ENCODE measurements at regions not wholly inside any gene's neighbourhood (a gene's known extent, or its start where the extent isn't known, plus 50 kb on each side); places are given as distances from the start of the nearest gene placed in this dataset.

DNA sequence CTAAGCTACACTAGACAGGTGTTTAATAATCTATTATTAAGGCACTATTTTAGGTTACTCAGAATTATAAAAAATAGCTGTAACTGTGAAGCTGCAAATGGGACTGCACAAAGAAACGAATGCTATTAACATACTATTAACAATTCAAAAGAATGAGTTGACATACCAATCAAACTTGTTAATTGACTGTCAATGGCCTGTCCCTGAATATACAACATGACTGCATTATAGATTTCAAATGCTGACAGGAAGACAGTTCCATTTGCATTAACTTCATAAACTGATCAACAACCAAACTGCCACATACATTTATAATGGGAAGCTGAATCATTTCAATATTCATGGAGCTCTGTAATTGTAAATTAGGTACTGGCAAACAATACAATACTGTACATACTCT is 169.0 kb upstream of the NANOGP8 start:
- TF ChIP-seq, protein P1, sequence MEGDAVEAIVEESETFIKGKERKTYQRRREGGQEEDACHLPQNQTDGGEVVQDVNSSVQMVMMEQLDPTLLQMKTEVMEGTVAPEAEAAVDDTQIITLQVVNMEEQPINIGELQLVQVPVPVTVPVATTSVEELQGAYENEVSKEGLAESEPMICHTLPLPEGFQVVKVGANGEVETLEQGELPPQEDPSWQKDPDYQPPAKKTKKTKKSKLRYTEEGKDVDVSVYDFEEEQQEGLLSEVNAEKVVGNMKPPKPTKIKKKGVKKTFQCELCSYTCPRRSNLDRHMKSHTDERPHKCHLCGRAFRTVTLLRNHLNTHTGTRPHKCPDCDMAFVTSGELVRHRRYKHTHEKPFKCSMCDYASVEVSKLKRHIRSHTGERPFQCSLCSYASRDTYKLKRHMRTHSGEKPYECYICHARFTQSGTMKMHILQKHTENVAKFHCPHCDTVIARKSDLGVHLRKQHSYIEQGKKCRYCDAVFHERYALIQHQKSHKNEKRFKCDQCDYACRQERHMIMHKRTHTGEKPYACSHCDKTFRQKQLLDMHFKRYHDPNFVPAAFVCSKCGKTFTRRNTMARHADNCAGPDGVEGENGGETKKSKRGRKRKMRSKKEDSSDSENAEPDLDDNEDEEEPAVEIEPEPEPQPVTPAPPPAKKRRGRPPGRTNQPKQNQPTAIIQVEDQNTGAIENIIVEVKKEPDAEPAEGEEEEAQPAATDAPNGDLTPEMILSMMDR (IDR thresholded peaks at IDR 0.05; ENCODE audit: insufficient read depth, low read depth, low read length) = no peak
- TF ChIP-seq EZH2 (IDR thresholded peaks at IDR 0.05; ENCODE audit: insufficient read depth, low read length) = no peak
